ENCODE measurements at regions not wholly inside any gene's neighbourhood (a gene's known extent, or its start where the extent isn't known, plus 50 kb on each side); places are given as distances from the start of the nearest gene placed in this dataset.

DNA sequence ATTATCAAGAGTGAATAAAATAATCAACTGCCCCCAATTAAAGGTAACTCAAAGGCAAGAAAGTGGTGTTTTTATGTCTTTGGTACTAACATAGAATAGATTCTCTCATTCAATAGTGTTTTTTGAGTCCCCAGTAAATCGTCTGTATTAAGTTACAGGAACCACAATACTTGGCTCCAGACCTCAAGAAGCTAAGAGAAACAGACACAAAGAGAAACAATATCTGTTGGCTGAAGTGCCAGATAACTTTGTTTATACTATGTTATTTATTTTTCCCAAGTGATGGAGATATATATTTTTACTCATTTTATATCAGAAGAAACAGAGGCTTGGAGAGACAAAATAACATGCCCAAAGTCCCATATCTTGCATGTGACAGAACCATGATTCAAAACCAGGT lies 201.7 kb upstream of the HNRNPA3 start:
- BruUV-seq (replicated peaks), result no TSS peak
- Histone ChIP-seq H3K4me1 (ENCODE audit: control insufficient read depth, insufficient read depth, low read length) (no peaks in the 10 kb centered on the region), H3K9me3 (ENCODE audit: control insufficient read depth, insufficient read depth, low read depth, low read length) (no peaks in the 10 kb centered on the region), H3K36me3 (ENCODE audit: control insufficient read depth, insufficient read depth, low read length) (no peaks in the 10 kb centered on the region), H3K27ac (ENCODE audit: low read length) (no peak overlapping the region), H3K4me3 (ENCODE audit: low read depth in 2 of 2, low read length in 2 of 2) (no peak overlapping the region), H3K27me3 (ENCODE audit: control insufficient read depth, insufficient read depth, low read length) (peaks cover 2% of the 10 kb centered on the region; the same call in 1 of the 2 replicates)
- no peak for TF ChIP-seq POLR2AphosphoS5 (IDR thresholded peaks at IDR 0.05; ENCODE audit: low read depth, low read length)
- TF ChIP-seq, protein P1, sequence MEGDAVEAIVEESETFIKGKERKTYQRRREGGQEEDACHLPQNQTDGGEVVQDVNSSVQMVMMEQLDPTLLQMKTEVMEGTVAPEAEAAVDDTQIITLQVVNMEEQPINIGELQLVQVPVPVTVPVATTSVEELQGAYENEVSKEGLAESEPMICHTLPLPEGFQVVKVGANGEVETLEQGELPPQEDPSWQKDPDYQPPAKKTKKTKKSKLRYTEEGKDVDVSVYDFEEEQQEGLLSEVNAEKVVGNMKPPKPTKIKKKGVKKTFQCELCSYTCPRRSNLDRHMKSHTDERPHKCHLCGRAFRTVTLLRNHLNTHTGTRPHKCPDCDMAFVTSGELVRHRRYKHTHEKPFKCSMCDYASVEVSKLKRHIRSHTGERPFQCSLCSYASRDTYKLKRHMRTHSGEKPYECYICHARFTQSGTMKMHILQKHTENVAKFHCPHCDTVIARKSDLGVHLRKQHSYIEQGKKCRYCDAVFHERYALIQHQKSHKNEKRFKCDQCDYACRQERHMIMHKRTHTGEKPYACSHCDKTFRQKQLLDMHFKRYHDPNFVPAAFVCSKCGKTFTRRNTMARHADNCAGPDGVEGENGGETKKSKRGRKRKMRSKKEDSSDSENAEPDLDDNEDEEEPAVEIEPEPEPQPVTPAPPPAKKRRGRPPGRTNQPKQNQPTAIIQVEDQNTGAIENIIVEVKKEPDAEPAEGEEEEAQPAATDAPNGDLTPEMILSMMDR (IDR thresholded peaks at IDR 0.05), result no peak
- TF ChIP-seq TCF7L2 (IDR thresholded peaks at IDR 0.05; ENCODE audit: low read depth, low read length), result no peak
- no peak for TF ChIP-seq SIN3A (IDR thresholded peaks at IDR 0.05; ENCODE audit: borderline replicate concordance, insufficient read depth, low read depth, low read length)
- TF ChIP-seq, protein P2, sequence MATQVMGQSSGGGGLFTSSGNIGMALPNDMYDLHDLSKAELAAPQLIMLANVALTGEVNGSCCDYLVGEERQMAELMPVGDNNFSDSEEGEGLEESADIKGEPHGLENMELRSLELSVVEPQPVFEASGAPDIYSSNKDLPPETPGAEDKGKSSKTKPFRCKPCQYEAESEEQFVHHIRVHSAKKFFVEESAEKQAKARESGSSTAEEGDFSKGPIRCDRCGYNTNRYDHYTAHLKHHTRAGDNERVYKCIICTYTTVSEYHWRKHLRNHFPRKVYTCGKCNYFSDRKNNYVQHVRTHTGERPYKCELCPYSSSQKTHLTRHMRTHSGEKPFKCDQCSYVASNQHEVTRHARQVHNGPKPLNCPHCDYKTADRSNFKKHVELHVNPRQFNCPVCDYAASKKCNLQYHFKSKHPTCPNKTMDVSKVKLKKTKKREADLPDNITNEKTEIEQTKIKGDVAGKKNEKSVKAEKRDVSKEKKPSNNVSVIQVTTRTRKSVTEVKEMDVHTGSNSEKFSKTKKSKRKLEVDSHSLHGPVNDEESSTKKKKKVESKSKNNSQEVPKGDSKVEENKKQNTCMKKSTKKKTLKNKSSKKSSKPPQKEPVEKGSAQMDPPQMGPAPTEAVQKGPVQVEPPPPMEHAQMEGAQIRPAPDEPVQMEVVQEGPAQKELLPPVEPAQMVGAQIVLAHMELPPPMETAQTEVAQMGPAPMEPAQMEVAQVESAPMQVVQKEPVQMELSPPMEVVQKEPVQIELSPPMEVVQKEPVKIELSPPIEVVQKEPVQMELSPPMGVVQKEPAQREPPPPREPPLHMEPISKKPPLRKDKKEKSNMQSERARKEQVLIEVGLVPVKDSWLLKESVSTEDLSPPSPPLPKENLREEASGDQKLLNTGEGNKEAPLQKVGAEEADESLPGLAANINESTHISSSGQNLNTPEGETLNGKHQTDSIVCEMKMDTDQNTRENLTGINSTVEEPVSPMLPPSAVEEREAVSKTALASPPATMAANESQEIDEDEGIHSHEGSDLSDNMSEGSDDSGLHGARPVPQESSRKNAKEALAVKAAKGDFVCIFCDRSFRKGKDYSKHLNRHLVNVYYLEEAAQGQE (IDR thresholded peaks at IDR 0.05; ENCODE audit: insufficient read depth in 1 of 2, low read depth in 2 of 2, low read length in 1 of 2), result no peak
- ChIA-PET POLR2A (no interaction called here), CTCF (no interaction called here)
- in situ Hi-C loops (cut with HindIII; ENCODE audit: low pct_unique_long_range_greater_than_20kb, low sequenced_read_pairs), result no loop called here
- ATAC-seq (no peak), DNase-seq (ENCODE audit: low read depth, low spot score) (no peak)
- intact Hi-C loops (cut with micrococcal nuclease; ENCODE audit: unreplicated experiment), result no loop called here

DNA sequence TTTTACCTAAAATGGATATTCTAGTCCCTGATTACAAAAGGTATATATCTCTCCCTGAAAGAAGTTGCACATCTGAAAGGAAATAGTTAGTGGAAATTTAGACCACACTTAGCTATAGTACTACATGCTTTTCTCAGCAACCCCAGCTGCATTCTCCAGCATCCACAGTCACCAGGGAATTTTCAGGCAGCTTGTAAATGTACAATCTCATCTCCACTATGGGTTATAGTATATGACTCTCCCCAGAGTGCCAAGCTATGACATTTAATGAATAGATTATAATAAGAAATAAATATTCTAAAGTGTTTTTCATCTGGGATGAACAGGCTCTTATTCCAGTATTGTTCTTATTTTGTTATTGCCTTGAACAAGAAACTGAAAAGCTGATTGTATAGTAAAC lies 197.6 kb upstream of the HNRNPA3 start:
- Histone ChIP-seq H3K4me1 (ENCODE audit: control insufficient read depth, insufficient read depth, low read length) (no peaks in the 10 kb centered on the region), H3K27ac (ENCODE audit: low read length) (no peak overlapping the region), H3K9me3 (ENCODE audit: control insufficient read depth, insufficient read depth, low read depth, low read length) (no peaks in the 10 kb centered on the region), H3K36me3 (ENCODE audit: control insufficient read depth, insufficient read depth, low read length) (no peaks in the 10 kb centered on the region), H3K4me3 (ENCODE audit: low read depth in 2 of 2, low read length in 2 of 2) (no peak overlapping the region), H3K27me3 (ENCODE audit: control insufficient read depth, insufficient read depth, low read length) (peaks cover 2% of the 10 kb centered on the region; the same call in 1 of the 2 replicates)
- in situ Hi-C loops (cut with HindIII; ENCODE audit: low pct_unique_long_range_greater_than_20kb, low sequenced_read_pairs), result no loop called here
- ATAC-seq (no peak), DNase-seq (ENCODE audit: low read depth, low spot score) (no peak)
- ChIA-PET POLR2A (no interaction called here), CTCF (no interaction called here)
- TF ChIP-seq, protein P1 (IDR thresholded peaks at IDR 0.05), result no peak
- no peak for TF ChIP-seq POLR2AphosphoS5 (IDR thresholded peaks at IDR 0.05; ENCODE audit: low read depth, low read length)
- TF ChIP-seq, protein P2 (IDR thresholded peaks at IDR 0.05; ENCODE audit: insufficient read depth in 1 of 2, low read depth in 2 of 2, low read length in 1 of 2), result no peak
- TF ChIP-seq SIN3A (IDR thresholded peaks at IDR 0.05; ENCODE audit: borderline replicate concordance, insufficient read depth, low read depth, low read length), result no peak
- TF ChIP-seq TCF7L2 (IDR thresholded peaks at IDR 0.05; ENCODE audit: low read depth, low read length), result no peak
- BruUV-seq (replicated peaks), result no TSS peak
- intact Hi-C loops (cut with micrococcal nuclease; ENCODE audit: unreplicated experiment), result no loop called here
